NCI-H82 treated with DMSO at 0.1 percent for 48 hours (cell line): ENCODE measurements at regions not wholly inside any gene's neighbourhood (a gene's known extent, or its start where the extent isn't known, plus 50 kb on each side); places are given as distances from the start of the nearest gene placed in this dataset.
"Not testable (repeated sequence)": the region's sequence is repeated elsewhere in the genome, so short reads cannot be mapped to it uniquely, and the experiment has no call there.

ENCODE experiments used
- DNase-seq: peaks from one replicate; lab custom pipeline; 2025; ENCODE audit not compliant: unreplicated experiment; lab: John Stamatoyannopoulos, UW

GRCh38 chr18:42306594-42306980 lies 351.6 kb downstream of the PIK3C3 start:
- no peak for DNase-seq

- DNase-seq, result no peak
These were observed 355.9 kb downstream of the PIK3C3 start for GRCh38 chr18:42310956-42311355.

GRCh38 chr18:42326752-42327151 lies 371.7 kb downstream of the PIK3C3 start:
- DNase-seq, result no peak

- no peak for DNase-seq
These were observed 373.9 kb downstream of the PIK3C3 start for GRCh38 chr18:42328931-42329330.

- DNase-seq, result no peak
These were observed 375.3 kb downstream of the PIK3C3 start for GRCh38 chr18:42330296-42330695.

DNA sequence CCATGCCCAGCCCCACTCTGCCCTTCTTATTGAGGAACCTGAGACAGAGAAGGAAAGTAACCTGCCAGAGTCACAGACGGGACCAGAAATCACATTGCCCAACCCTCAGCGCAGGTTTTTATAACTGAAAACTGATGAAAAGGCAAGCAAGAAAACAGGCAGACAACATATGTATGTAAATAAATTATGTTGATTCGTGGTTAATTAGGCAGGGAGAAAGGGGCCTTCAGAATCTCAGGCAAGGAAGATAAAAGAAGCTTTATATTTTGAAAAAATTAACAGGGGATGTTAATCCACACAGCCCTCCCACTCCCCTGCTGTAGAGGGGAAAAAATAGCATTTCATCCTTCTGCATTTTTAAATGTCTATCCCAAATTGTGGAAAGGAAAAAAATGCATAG lies 378.5 kb downstream of the PIK3C3 start:
- no peak for DNase-seq

- no peak for DNase-seq
These were observed 379.9 kb downstream of the PIK3C3 start for GRCh38 chr18:42334931-42335330.

GRCh38 chr18:42336139-42336538 lies 381.1 kb downstream of the PIK3C3 start:
- no peak for DNase-seq

- not testable (repeated sequence) for DNase-seq
These were observed 382.3 kb downstream of the PIK3C3 start for GRCh38 chr18:42337337-42337736.

DNA sequence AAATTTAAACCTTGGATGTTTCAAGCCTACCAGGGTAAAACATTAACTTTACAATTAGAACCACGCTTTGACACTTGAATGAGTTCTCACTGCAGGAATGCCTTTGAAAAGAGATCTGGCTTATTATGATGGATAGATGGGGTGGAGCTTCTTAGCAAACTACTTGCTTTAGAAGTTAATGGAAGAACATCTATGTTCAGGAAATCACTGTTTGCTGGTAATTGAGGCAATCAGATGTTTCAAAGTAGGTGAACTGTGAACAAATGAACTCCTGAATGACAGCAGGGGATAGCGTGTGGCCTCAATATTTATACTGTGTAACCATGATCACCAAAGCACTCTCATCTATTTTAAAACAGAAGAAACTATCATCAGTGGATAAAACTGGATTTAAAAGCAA lies 383.6 kb downstream of the PIK3C3 start:
- DNase-seq, result no peak

DNA sequence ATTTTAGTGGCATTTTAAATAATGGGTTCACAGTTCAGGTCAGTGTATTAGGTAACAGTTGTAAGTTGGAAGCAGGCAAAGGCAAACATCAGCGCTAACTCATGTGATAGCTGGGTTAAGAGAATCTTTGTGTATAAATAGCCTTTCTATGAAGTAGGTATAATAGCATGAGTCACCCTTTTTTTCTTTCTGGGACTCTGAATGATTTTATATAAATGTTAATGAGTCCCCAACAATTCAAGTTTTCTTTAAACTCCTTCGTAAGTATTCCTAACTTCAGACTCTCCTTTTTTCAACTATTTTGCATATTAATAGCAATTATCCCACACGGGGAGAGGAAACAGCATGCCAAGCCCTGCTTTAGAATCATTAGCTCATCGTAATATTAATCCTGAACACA lies 384.3 kb downstream of the PIK3C3 start:
- no peak for DNase-seq

DNA sequence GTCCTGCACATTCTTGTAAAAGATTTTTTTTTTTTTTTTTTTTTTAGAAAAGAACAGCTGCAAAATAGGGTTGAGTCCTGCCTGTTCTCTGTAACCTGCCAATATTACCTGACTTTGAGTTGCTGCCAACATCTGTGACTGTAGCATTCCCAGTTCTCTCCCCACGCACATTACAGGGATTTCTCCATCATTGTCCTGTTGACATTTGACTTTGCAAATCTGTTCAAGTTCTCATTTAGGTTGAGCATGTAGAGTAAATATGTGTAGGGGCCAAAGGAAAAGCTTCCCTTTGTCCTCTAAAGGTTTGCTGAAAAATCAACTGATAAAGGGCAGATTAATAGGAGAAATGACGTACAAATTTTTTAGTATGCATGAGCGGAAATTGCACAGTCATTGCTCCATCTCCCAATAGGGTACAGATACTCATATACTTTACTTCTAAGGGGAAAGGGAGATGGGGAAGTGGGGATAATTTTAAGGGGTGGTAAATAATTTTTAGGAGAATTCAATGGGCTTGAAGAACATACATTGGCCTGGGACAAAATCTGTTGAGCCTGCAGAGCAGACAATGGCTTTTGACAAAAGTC lies 385.5 kb downstream of the PIK3C3 start:
- DNase-seq, result no peak

DNA sequence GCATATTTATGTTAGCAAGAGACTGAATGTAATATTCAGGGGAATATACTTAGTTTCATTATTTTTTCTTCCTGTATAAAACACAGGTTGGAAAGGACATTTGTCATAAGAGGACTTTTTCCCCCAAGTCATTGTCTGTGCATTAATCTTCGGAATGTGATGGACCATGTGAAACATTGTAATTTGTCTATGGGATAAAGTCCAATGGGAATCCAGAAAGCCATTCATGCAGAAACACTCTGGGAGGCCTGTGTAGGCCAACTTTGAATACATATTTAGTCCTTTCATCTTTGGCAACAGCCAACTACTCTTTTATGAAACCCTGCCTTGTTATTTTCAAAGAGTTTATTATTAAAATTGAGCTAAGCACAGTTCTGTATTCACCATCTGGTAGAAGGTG lies 386.4 kb downstream of the PIK3C3 start:
- DNase-seq, result no peak

DNA sequence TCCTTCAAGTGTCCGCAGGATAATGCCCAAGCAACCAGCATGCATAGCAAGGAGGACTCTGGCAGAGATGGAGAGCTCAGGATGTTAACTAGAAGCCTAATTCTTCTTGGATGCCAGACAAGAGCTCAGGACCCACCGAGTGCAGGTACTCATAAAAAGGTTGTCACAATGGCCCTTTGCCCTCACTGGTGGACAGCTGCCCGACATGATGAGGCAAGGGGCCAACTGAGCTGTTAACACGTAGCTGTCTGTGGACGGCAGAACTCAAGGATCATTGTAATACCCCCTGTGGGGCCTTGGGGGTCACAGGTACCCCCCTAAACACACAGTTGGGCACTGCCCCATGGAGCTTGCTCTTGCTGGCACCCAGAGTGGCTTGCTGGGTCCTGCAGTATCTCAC lies 393.7 kb downstream of the PIK3C3 start:
- DNase-seq, result no peak

DNA sequence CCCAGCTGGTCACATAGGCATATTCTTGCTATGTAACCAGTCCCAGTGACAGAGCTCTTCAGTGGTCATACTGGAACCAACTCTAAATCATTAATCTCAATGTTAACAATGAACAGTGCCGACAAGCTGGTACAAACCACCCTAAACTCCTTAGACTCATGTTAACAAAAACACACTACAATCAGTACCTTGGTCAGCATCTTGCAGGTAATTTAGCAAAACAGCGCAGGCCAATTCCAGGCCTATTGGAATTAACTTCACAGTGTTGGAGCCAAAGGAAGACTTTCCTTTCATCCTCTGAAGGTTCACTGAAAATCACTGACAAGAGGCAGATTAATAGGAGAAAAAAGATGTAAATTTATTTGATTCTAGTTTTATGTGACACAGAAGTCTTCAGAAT lies 396.4 kb downstream of the PIK3C3 start:
- no peak for DNase-seq

DNA sequence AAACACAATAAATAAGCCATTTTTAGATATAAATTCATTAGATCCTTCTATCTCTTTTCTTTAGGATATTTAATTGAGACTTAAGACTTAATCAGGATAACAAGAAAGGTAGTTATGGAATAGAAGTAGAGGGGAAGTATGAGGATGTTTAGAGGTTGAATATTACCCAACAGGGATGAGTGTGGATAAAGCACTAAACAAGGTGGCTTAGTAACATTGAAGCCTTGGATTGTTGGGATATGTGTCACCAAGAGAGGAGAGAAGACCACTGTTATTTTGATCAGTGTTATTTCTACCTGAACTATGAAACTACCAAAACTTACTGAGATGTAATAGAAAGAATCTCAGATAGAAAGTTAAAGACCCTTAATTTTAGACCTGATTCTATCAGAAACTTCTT lies 405.7 kb downstream of the PIK3C3 start:
- no peak for DNase-seq

GRCh38 chr18:42363446-42364441 lies 408.7 kb downstream of the PIK3C3 start:
- peak; percentile 91 for DNase-seq

DNA sequence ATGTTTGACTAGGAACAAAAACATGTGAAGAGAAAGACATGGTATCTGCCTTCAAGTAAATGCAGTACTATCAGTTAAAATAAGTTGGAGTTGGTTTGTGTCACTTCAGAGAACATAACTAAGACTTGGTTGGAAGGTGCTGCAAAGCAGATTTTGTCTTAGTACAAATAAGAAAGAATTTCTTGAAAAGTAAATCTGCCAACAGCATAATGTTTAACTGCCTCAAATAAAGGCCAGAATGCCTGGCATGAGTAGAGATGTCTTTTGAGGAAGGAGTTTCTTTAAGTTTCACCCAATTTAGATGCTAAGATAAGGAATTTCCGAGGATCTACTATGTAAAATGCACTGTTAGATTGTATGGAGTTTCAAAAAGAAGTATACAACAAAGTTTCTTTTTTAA lies 409.7 kb downstream of the PIK3C3 start:
- no peak for DNase-seq

DNA sequence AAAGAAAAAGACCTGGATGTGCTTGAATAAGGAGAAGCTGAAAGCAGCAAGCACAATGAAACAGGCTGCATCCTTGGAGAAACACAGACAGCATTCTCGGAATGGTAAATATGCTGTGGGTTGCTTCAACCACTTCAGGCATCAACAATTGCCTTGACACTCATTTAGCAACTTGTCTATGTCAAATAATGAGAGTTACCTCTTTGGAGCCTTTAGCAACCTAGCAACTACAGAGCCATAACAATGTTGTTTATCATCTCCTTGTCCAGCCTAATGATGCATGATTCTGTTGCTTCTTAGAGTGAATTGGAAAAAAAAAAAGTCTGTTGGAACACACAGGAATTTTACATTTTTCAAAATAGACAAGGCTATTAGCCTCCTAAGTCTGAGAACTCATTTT lies 410.6 kb downstream of the PIK3C3 start:
- no peak for DNase-seq

DNA sequence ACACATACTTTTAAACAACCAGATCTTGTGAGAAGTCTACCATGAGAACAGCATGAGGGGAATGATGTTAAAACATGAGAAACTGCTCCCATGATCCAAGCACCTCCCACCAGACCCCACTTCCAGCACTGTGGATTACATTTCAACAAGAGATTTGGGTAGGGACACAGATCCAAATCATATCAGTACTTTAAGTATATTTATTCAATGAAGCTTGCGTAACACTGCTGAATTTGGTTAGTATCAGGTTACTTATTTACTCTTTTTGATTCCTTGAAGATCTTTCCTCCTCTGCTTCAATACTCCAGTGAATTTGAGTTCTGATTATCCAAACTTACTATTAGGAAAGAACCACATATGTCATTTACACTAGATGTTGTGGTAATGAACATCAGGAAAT lies 418.6 kb downstream of the PIK3C3 start:
- no peak for DNase-seq

DNA sequence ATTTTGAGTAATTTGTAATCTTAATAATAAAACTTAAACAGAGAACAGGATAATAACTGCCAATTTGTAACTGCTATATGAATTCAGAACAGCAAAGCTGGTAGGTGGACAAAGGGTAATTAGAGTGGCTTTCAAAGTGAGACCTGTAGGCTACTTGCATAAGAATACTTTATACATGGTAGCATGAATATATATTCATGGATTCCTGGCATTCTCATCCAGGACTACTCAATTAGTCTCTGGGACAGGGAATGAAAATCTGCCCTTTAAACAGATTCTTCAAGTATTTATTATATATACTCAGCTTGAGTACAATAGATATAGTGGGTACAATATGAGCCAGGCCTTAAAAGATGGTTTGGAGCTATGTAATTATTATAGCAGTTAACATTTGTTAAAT lies 419.9 kb downstream of the PIK3C3 start:
- no peak for DNase-seq

DNA sequence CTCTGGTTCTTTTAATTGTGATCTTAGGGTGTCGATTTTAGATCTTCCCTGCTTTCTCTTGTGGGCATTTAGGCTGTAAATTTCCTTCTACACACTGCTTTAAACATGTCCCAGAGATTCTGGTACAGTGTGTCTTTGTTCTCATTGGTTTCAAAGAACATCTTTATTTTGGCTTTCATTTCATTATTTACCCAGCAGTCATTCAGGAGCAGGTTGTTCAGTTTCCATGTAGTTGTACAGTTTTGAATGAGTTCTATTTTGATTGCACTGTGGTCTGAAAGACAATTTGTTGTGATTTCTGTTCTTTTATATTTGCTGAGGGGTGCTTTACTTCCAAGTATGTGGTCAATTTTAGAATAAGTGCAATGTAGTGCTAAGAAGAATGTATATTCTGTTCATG lies 423.8 kb downstream of the PIK3C3 start:
- not testable (repeated sequence) for DNase-seq
